NCI-H2081 treated with DMSO at 0.1 percent for 48 hours (cell line): ENCODE measurements at regions not wholly inside any gene's neighbourhood (a gene's known extent, or its start where the extent isn't known, plus 50 kb on each side); places are given as distances from the start of the nearest gene placed in this dataset.

Experiments
- DNase-seq: peaks from one replicate; lab custom pipeline; 2025; lab: John Stamatoyannopoulos, UW

DNA sequence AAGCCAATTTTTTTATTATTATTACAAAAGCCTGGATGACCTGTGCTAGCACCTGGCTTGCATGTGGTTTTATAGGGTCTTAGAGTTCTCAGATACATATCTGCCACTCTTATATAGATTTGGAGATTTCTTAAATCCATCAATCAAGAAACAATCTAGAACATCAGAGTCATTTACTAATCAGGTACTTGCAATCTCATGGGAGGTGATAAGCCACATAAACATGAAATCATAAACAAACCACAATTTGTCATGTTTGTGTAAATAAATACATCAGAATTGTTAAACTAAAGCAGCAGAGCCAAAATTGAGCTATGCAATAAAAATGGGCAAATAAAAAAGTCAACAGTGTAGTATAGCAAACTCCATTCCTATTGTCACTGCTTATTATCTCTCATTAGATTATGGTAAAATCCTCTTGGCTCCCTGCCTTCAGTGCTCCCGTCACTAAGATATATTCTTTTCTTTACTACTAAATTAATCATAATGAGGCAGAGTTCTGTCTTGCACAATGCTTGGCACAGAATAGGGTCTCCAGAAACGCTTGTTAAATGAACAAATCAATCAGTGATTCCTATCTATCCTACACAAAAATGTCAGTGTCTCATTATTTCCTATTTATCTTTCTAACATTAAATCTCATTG, 108.7 kb upstream of the TTC29 start:
- no peak for DNase-seq

GRCh38 chr4:147056940-147057610, 111.4 kb upstream of the TTC29 start:
- DNase-seq, result no peak

DNA sequence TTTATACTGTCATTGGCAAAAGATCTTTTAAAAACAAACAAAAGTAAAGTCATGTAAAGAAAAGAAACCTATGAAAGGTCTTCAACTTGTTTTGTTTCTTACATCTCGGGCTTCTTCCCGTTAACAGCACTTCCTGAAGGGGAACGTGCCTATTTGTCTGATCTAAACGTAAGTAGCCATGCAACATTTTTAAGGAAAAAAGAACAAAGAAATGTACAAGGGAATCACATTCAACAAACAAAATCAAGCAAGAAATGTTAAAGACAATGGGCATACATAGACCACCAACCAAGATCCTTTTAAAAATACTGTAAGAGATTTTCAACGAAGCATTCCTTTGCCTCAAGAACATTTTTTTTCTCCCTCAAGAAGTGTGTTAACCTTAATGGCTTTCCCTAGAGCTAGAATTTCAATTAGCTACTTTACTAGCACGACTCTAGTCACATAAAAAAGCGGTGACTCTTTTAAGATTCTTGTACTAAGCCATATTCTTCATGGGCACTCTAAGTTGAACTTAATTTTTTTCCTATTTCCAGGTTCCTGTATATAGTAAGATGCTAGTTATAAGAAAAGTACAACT, 112.0 kb upstream of the TTC29 start:
- DNase-seq, result no peak

- no peak for DNase-seq
Measured at GRCh38 chr4:147059064-147059731, 113.5 kb upstream of the TTC29 start.

GRCh38 chr4:147060151-147060931, 114.7 kb upstream of the TTC29 start:
- no peak for DNase-seq

GRCh38 chr4:147064856-147065255, 119.2 kb upstream of the TTC29 start:
- no peak for DNase-seq

- DNase-seq, result no peak
Measured at GRCh38 chr4:147068564-147068963, 122.9 kb upstream of the TTC29 start.

DNA sequence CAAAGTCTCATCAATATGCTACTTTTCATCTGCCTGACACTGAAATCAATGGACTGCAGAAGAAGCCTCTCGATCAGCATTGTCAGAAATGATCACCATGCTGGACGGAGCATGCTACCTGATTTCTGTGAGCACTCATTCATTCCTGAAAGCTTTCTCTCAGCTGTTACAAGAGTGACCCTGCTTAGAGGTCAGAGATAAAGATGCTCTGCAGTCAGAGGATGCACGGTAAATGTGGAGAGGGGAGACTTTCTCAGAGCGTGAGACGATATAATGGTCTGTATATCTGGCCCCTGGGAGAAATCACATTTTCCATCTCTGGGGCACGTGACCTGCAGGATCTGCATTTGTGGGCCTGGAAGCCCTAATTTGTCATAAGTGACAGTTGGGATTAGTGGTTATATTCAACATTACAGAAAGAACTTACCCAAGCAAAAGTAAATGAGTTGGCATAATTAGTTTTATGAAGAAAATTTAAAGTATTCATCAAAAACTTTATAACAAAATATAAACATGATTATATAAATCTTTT, 125.6 kb upstream of the TTC29 start:
- DNase-seq, result no peak

- DNase-seq, result no peak
Measured at GRCh38 chr4:147076179-147076578, 130.5 kb upstream of the TTC29 start.

GRCh38 chr4:147076728-147077127, 131.1 kb upstream of the TTC29 start:
- DNase-seq, result no peak

GRCh38 chr4:147078362-147078761, 132.7 kb upstream of the TTC29 start:
- no peak for DNase-seq

GRCh38 chr4:147078875-147079658, 133.4 kb upstream of the TTC29 start:
- peak; percentile 1 for DNase-seq

GRCh38 chr4:147084861-147085260, 139.2 kb upstream of the TTC29 start:
- no peak for DNase-seq

DNA sequence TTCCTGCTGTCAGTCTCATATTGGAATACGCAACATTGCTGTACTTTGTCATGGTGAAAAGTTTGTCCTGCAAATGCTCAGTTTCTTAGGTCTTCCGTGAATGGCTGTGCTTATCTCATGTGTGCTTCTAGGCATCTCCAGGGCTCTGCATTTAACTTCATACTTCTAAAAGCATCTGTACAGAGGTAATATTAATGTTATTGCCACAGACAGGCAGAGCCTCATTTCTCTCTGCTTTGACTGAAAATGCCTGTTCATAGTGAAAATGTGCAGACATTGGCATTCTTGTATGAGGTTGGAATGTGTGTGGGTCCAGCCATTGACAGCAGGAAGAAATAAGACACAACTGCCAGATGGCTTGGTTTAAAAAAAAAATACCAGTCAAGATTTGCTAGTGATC, 140.1 kb upstream of the TTC29 start:
- DNase-seq, result no peak

- no peak for DNase-seq
Measured at GRCh38 chr4:147088146-147088545, 142.5 kb upstream of the TTC29 start.

DNA sequence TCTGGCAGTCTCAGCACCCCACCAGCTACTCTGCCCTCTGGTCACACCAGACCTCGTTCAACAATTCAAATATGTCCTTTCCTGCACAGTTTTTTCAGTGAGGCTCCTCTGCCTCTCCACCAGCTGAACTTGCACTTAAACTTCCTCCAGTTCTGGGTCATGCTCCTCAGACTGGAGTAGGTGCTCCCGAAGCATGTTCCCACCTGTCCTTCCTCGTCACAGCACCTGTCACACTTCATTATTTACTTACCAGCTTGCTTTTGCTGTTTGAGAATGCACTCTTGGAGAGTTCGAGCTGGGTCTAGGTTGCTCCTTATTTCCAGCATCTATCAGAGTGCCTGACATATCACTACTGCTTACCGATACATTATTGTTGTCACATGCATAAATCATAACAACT, 144.8 kb upstream of the TTC29 start:
- no peak for DNase-seq

GRCh38 chr4:147093206-147093605, 147.5 kb upstream of the TTC29 start:
- DNase-seq, result no peak

GRCh38 chr4:147094238-147094637, 148.6 kb upstream of the TTC29 start:
- no peak for DNase-seq

- no peak for DNase-seq
Measured at GRCh38 chr4:147096667-147097604, 151.3 kb upstream of the TTC29 start.

- no peak for DNase-seq
Measured at GRCh38 chr4:147101678-147102077, 156.0 kb upstream of the TTC29 start.
